ENCODE measurements at regions not wholly inside any gene's neighbourhood (a gene's known extent, or its start where the extent isn't known, plus 50 kb on each side); places are given as distances from the start of the nearest gene placed in this dataset.

DNA sequence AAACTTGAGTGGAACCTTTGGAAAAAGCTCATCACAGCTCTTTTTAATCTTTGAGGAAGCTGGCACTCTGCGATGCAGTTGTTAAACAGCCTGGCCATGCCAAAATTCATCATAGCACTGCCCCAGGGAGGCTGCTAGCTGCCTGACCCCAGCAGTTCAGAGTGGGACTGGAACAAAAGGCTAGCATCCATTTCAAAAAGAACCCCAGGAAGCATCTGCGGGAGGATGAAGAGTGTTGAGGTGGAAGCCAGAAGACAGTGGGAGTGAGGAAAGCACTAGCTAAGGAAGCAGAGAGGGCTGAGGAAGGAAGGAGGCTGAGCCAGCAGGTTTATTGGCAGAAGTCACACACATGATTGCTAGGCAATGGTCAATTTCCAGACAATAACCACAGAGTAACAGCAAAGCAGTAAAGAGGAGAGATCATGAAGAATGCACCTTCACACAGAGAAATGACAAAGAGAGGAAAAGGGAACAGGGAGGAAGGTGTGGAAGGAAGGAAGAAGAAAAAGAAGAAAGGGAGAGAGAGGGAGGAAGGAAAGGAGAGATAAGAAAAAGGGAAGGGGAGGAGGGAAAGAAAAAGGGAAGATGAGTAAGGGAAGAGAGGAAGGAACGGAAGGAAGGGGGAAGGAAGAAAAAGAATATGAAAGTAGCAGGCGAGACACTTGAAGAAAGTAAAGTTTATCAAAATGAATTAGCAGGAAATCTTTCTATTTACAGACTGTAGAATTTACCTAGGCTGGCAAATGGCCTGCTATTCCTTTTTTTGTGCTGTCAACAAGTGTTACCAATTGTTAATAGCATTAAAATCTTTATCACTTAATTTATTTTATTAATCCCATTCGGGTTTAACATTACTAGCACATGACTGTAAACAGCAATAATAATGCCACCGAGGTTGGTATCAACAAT, 270.0 kb upstream of the PSMD7 start:
- Mint-ChIP-seq H3K4me1 (ENCODE audit: low read depth) (no peaks in the 10 kb centered on the region), H3K36me3 (ENCODE audit: low read depth) (no peaks in the 10 kb centered on the region), H3K4me3 (no peak overlapping the region), H3K27ac (no peak overlapping the region), H3K27me3 (peaks cover 4% of the 10 kb centered on the region), H3K9me3 (no peaks in the 10 kb centered on the region)
- no peak for TF ChIP-seq CTCF (IDR thresholded peaks at IDR 0.05)
- intact Hi-C loops (cut with micrococcal nuclease) = no loop called here
- ChIA-PET POLR2A (no interaction called here), CTCF (no interaction called here)
- ATAC-seq (no peak), DNase-seq (no peak)

DNA sequence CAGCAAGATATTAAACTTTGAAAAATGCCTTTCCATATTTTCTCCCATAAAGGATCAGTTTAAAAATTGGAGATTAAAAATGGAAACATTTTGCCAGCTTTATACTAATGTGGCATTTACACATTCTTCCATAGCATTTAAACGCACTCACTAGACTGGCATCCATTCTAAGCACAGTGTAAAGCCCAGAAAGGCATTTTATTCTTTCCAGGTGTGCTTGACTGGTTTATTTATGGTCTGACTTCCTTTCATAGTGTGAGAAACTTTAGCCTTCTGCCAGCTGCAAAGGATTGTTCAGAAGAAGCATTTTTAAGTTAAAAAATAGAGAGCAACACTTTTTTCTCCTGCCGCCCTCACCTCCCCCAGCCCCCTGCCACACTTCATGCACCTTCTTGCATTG, 271.7 kb upstream of the PSMD7 start:
- Mint-ChIP-seq H3K27me3 (peaks cover 4% of the 10 kb centered on the region), H3K4me1 (ENCODE audit: low read depth) (no peaks in the 10 kb centered on the region), H3K4me3 (no peak overlapping the region), H3K27ac (no peak overlapping the region), H3K36me3 (ENCODE audit: low read depth) (no peaks in the 10 kb centered on the region), H3K9me3 (no peaks in the 10 kb centered on the region)
- POLR2A ChIA-PET = interaction anchor here (0.6 kb wide), 1 partner anchor 173 kb away, joined by 3 read pairs; no protein-coding TSS in a partner anchor
- intact Hi-C loops (cut with micrococcal nuclease) = no loop called here
- DNase-seq = no peak
- CTCF ChIA-PET = no interaction called here
- TF ChIP-seq CTCF (IDR thresholded peaks at IDR 0.05) = no peak
- no peak for ATAC-seq

- H3K9me3 Mint-ChIP-seq = no peaks in the 10 kb centered on the region
- intact Hi-C loops (cut with micrococcal nuclease) = no loop called here
- TF ChIP-seq CTCF (IDR thresholded peaks at IDR 0.05) = no peak
- no peak for ATAC-seq
- peaks cover under 1% of the 10 kb centered on the region for H3K27me3 Mint-ChIP-seq
- H3K4me1 Mint-ChIP-seq (ENCODE audit: low read depth) = no peaks in the 10 kb centered on the region
- H3K27ac Mint-ChIP-seq = no peak overlapping the region
- H3K4me3 Mint-ChIP-seq = no peak overlapping the region
- DNase-seq = no peak
- no peaks in the 10 kb centered on the region for H3K36me3 Mint-ChIP-seq (ENCODE audit: low read depth)
- ChIA-PET POLR2A (no interaction called here), CTCF (interaction anchor here (1.1 kb wide), 1 partner anchor 14 kb away, joined by 3 read pairs; no protein-coding TSS in a partner anchor)
Measured at GRCh38 chr16:74020095-74020670, 276.4 kb upstream of the PSMD7 start.

GRCh38 chr16:74019612-74020011, 277.0 kb upstream of the PSMD7 start:
- no peak for TF ChIP-seq CTCF (IDR thresholded peaks at IDR 0.05)
- POLR2A ChIA-PET = interaction anchor here (0.7 kb wide), 1 partner anchor 26 kb away, joined by 4 read pairs; no protein-coding TSS in a partner anchor

GRCh38 chr16:74015953-74016352, 280.7 kb upstream of the PSMD7 start:
- Mint-ChIP-seq H3K27ac (no peak overlapping the region), H3K9me3 (no peaks in the 10 kb centered on the region), H3K4me1 (ENCODE audit: low read depth) (no peaks in the 10 kb centered on the region), H3K4me3 (no peak overlapping the region), H3K36me3 (ENCODE audit: low read depth) (no peaks in the 10 kb centered on the region), H3K27me3 (no peaks in the 10 kb centered on the region)
- CTCF ChIA-PET = no interaction called here
- ATAC-seq (no peak), DNase-seq (no peak)
- no peak for TF ChIP-seq CTCF (IDR thresholded peaks at IDR 0.05)
- intact Hi-C loops (cut with micrococcal nuclease) = no loop called here
- POLR2A ChIA-PET = no interaction called here

More at GRCh38 chr16:74019612-74020011, 277.0 kb upstream of the PSMD7 start:
- intact Hi-C loops (cut with micrococcal nuclease) = no loop called here
- CTCF ChIA-PET = interaction anchor here (1.1 kb wide), 1 partner anchor 14 kb away, joined by 3 read pairs; no protein-coding TSS in a partner anchor
- no peak for DNase-seq
- H3K4me3 Mint-ChIP-seq = no peak overlapping the region
- no peaks in the 10 kb centered on the region for H3K36me3 Mint-ChIP-seq (ENCODE audit: low read depth)
- ATAC-seq = no peak
- no peaks in the 10 kb centered on the region for H3K9me3 Mint-ChIP-seq
- H3K27ac Mint-ChIP-seq = no peak overlapping the region
- H3K4me1 Mint-ChIP-seq (ENCODE audit: low read depth) = no peaks in the 10 kb centered on the region
- H3K27me3 Mint-ChIP-seq = no peaks in the 10 kb centered on the region
